Amygdala (tissue), 56 donors: ENCODE measurements at regions not wholly inside any gene's neighbourhood (a gene's known extent, or its start where the extent isn't known, plus 50 kb on each side); places are given as distances from the start of the nearest gene placed in this dataset.
"Not testable (repeated sequence)": the region's sequence is repeated elsewhere in the genome, so short reads cannot be mapped to it uniquely, and the experiment has no call there.

Source experiments
- DNase-seq, 56 donors: peaks; one replicate each; lab custom pipeline; 2025; lab: John Stamatoyannopoulos, UW

DNA sequence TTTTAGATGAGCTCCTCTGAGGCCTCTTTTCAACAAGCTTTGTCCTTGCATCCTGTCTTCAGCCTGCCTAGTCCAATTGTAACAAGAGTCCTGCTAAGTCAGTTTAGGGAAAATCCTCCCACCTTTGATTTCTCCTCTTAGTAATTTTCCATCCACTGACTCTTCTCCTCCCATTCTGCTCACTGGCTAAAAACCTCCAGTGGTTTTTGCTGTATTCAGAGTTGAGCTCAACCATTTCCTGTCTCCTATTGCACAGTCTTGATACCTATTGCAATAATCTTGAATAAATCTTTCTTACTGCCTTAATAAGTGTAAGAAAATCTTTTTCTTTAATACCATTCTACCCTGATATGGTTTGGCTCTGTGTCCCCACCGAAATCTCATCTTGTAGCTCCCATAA is 117.8 kb upstream of the ENPP6 start:
- DNase-seq: no peak

DNA sequence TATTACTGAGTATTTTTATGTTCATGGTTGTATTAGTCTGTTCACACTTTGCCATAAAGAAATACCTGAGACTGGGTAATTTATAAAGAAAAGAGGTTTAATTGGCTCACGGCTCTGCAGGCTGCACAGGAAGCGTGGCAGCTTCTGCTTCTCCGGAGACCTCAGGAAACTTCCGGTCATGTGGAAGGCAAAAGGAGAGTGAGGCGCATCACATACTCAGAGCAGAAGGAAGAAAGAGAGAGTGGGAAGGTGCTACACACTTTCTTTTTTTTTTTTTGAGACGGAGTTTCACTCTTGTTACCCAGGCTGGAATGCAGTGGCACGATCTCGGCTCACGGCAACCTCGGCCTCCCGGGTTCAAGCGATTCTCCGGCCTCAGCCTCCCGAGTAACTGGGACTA is 115.8 kb upstream of the ENPP6 start:
- not testable (repeated sequence) for DNase-seq

- DNase-seq: peak in 3 of 56 donors; percentile 7 to 14 (median 11)
These were observed 113.8 kb upstream of the ENPP6 start for GRCh38 chr4:184331268-184331995.

- not testable (repeated sequence) for DNase-seq
These were observed 112.9 kb upstream of the ENPP6 start for GRCh38 chr4:184330517-184331094.

GRCh38 chr4:184329659-184330400 is 112.2 kb upstream of the ENPP6 start:
- peak in 28 of 56 donors; percentile 2 to 74 (median 24) for DNase-seq

GRCh38 chr4:184329235-184329634 is 111.6 kb upstream of the ENPP6 start:
- no peak for DNase-seq

DNA sequence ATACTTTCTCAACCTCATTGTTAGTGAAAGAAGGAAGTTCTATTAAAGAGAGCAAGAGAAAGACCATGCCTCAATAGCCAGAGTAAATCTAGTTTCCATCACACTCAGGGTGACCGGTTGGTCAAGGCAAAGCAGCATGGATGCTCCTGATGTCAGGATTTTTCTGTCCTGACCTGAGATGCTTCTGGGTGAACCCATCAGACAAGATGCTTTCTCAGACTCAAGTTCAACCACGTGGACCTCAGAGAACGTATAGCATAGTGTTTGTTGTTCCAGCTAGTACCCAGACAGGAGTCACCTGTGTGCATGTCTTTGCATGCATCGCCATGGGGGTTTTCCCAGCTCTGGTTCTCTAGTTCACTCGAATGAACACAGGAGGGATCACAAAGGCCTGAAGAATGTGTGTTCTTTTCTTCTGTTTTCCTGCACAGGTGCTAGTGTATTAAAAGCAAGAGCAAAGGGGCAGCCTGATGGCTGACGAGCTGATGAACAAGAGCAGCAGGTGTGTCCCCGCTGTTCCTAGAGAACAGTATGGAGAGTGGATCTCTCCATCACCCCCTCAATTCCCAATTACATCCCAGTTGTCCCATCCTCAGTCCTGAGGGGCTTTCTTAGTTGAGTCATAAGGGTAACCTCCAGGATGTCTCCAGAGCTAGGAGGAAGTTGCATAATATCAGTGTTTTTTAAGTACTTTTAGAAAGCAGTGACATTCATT is 110.5 kb upstream of the ENPP6 start:
- no peak for DNase-seq

DNA sequence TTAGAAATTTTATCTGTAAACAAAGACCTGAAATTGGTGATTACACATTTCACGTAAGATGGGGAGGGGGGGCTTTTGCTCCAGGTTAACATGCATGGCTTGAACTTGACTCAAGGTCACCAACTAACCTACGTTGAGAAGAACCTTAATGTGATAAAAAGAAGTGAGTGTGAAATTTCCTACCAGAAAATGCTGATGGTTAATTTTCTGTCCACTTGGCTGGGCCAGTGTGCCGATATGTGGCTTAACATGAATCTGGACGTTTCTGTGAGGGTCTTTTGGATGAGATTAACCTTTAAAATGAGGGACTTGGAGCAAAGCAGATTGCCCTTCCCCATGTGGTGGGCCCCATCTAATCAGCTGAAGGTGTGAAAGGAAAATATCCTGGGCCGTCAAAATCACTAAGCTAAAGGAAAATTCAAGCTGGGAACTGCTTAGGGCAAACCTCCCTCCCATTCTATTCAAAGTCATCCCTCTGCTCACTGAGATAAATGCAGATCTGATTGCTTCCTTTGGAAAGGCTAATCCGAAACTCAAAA is 107.3 kb upstream of the ENPP6 start:
- no peak for DNase-seq

DNA sequence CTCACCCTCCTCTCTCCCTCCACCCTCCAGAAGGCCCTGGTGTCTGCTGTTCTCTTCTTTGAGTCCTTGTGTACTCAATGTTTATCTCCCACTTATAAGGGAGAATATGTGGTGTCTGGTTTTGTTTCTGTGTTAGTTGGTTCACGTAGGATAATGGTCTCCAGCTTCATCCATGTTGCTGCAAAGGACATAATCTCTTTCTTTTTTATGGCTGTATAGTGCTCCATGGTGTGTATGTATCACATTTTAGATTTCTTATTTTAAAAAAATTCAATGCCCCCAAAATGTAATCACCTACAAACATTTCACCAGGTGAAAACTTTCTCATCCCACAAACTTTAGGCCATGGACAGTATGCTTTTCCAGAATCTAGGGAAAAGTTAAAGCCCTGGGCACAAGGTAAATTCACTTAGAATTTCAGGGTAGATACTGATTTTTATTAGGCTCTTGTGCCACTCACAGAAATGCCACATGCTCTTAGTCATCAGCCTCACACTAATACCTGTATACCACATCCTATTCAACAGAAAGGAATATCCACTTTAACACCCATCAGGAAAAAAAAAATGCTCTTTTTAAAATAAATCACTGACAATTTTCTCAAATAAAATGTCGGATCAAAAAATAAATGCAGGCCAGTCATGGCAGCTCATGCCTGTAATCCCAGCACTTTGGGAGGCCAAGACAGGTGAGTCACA is 104.8 kb upstream of the ENPP6 start:
- no peak for DNase-seq

DNA sequence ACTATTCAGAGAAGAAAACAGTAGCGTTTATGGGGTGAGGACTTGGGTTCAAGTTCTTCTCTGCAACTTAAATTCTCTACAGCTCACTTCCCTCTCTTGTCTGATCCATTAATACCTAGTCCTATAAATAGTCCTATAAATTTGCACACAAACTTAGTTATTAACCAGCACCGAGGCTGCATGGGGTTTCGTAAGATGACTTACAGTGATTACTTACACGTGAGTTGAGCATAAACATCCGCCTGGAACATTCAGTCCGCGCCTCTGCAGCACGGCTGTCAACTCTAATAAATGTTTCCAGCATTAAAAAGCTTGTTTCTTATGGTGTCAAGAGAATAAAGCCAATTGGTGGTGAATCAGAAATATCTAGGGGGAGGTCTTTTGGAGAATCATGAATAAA is 103.0 kb upstream of the ENPP6 start:
- DNase-seq: no peak

DNA sequence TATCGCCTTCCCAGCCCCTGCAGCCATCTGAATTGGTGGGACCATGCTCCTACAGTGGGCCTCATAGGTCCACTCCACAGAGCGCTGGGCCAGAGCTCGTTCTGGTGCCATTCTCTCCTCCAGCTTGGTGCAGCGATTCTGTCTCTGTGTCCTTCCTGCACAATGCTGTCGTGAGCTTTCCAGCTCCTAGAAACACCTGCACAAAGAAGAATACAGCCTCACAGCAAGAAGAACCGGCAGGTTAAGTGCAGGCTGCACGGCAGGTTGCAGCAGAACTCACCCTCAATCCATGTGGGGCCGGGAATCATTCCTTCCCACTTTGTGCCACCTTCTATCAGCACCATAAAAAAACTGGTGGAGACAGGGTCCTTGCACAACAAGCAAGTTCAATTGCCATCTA is 101.2 kb upstream of the ENPP6 start:
- DNase-seq: no peak

DNA sequence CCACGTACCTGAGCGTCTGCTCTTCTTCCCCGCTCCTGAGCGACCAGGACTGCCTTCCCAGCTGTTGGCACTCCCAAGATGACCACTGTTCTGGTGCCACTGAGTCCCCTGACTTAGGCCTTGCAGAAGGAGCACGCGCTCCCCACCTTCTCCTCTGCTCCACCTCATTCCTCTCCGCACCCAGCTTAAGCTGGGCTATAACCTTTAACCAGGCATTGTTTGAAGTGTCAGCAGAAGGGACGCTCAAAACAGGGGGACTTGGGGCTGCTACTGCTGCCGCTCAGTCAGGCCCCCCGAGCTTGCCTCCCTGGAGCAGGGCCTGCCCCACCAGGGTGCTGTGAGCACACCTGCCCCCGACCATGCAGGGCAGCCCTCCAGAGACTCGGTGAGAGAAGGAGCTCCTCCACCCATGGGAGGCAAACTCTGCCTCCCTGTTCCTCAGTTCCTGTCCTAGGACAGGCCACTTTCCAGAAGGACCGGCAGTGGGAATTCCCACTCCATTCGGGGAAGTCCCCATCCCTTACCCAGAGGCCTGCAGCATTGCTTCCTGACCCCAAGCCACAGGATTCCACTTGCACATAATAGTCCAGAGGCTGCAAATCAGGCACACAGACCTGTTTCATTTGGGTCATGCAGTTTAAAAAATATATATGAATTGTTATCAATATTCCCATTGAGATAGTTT is 99.7 kb upstream of the ENPP6 start:
- DNase-seq: no peak

GRCh38 chr4:184316821-184317220 is 99.1 kb upstream of the ENPP6 start:
- DNase-seq: no peak

GRCh38 chr4:184315675-184316359 is 98.1 kb upstream of the ENPP6 start:
- no peak for DNase-seq

GRCh38 chr4:184313702-184314659 is 96.3 kb upstream of the ENPP6 start:
- DNase-seq: peak in 2 of 56 donors; percentile 13 to 20

DNA sequence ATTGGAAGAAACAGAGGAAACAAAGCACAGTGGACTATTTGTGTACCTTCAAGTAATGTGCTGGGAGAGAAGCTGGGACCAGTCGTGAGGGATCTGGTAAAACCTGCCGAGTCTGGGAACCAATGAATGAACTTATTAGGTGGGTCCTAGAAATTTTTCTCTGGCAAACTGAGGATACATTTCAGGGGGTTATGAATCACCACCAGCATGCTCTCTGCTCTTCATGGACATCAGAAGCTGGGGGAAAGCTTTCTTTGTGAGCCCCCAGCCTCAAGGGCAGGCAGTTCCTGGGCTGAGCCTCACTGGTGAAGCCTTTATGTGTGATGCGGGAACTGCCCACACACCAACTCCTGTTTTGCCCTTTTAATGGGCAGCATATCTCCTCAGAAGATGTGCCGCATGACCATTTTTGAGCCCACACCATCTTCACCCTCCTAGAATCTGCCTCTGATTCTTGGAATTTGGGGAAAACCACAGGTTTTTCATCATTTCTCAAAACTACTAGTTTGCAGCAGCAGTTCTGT is 95.4 kb upstream of the ENPP6 start:
- no peak for DNase-seq

DNA sequence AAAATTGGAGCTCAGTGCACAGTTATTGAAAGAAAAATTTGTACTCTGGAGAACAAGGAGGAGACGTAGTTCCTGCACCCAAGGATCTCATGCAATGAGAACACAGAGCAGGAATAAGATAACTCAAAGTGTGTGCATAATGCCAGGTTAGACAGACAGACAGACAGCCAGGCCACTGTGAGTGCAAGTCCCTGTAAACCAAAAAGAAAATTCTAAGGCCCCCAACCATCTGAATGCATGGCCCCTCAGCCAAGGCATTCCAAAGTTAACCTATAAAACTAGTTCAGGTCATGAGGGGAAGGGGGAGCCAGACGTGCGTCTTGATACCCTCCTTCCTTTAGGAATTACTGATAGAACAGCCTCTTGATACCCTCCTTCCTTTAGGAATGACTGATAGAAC is 94.5 kb upstream of the ENPP6 start:
- DNase-seq: no peak
